Activated CD4-positive, CD25-positive, alpha-beta regulatory T cell treated with anti-CD3 and anti-CD28 coated beads, Interleukin-2, amount 50 U/mL, for 72 hours (primary cell): ENCODE measurements at regions not wholly inside any gene's neighbourhood (a gene's known extent, or its start where the extent isn't known, plus 50 kb on each side); places are given as distances from the start of the nearest gene placed in this dataset.

ENCODE experiments used
- DNase-seq: peaks from one replicate; pipeline ENCODE4 v3.0.0; 2021

- no peak for DNase-seq
Measured at GRCh38 chr14:98462908-98463307, 809.1 kb downstream of the BCL11B start.

GRCh38 chr14:98466807-98467206 lies 805.2 kb downstream of the BCL11B start:
- no peak for DNase-seq

GRCh38 chr14:98470663-98471062 lies 801.3 kb downstream of the BCL11B start:
- no peak for DNase-seq

GRCh38 chr14:98474900-98475299 lies 797.1 kb downstream of the BCL11B start:
- DNase-seq, result no peak

GRCh38 chr14:98477935-98478334 lies 794.1 kb downstream of the BCL11B start:
- DNase-seq, result no peak

GRCh38 chr14:98489115-98489514 lies 782.9 kb downstream of the BCL11B start:
- DNase-seq, result no peak

- no peak for DNase-seq
Measured at GRCh38 chr14:98494582-98494981, 777.4 kb downstream of the BCL11B start.

- DNase-seq, result no peak
Measured at GRCh38 chr14:98498019-98498885, 773.7 kb downstream of the BCL11B start.

GRCh38 chr14:98501335-98501734 lies 770.7 kb downstream of the BCL11B start:
- DNase-seq, result no peak

- DNase-seq, result no peak
Measured at GRCh38 chr14:98501836-98502235, 770.2 kb downstream of the BCL11B start.

GRCh38 chr14:98503086-98503815 lies 768.7 kb downstream of the BCL11B start:
- DNase-seq, result no peak

GRCh38 chr14:98507264-98507663 lies 764.7 kb downstream of the BCL11B start:
- DNase-seq, result no peak

GRCh38 chr14:98510392-98510791 lies 761.6 kb downstream of the BCL11B start:
- DNase-seq, result no peak

- no peak for DNase-seq
Measured at GRCh38 chr14:98512501-98513251, 759.3 kb downstream of the BCL11B start.

GRCh38 chr14:98513558-98513957 lies 758.4 kb downstream of the BCL11B start:
- no peak for DNase-seq

- DNase-seq, result no peak
Measured at GRCh38 chr14:98514016-98514415, 758.0 kb downstream of the BCL11B start.

- DNase-seq, result no peak
Measured at GRCh38 chr14:98536256-98536655, 735.7 kb downstream of the BCL11B start.

- DNase-seq, result no peak
Measured at GRCh38 chr14:98542316-98542715, 729.7 kb downstream of the BCL11B start.

GRCh38 chr14:98543074-98543473 lies 728.9 kb downstream of the BCL11B start:
- DNase-seq, result no peak

- no peak for DNase-seq
Measured at GRCh38 chr14:98544174-98544573, 727.8 kb downstream of the BCL11B start.

GRCh38 chr14:98545181-98545580 lies 726.8 kb downstream of the BCL11B start:
- no peak for DNase-seq

- DNase-seq, result no peak
Measured at GRCh38 chr14:98548071-98548686, 723.8 kb downstream of the BCL11B start.

- DNase-seq, result no peak
Measured at GRCh38 chr14:98551028-98551427, 721.0 kb downstream of the BCL11B start.
